HUES48 (cell line): ENCODE measurements at regions not wholly inside any gene's neighbourhood (a gene's known extent, or its start where the extent isn't known, plus 50 kb on each side); places are given as distances from the start of the nearest gene placed in this dataset.
"Not testable (repeated sequence)": the region's sequence is repeated elsewhere in the genome, so short reads cannot be mapped to it uniquely, and the experiment has no call there.

ENCODE experiments used
- H3K27ac ChIP-seq: one replicate; pipeline ENCODE4 v1.7.0; 2013; ENCODE audit warnings: low read depth, low read length, inconsistent platforms
- H3K27me3 ChIP-seq: 2 replicates; pipeline ENCODE4 v1.6.1; 2013; ENCODE audit warnings: mild to moderate bottlenecking, low read length; ENCODE audit not compliant: control insufficient read depth, insufficient read depth
- H3K36me3 ChIP-seq: 2 replicates; pipeline ENCODE4 v1.6.1; 2013; ENCODE audit warnings: low read length; ENCODE audit not compliant: control insufficient read depth, insufficient read depth
- H3K4me1 ChIP-seq: 2 replicates; pipeline ENCODE4 v1.6.1; 2013; ENCODE audit warnings: mild to moderate bottlenecking, low read length; ENCODE audit not compliant: control insufficient read depth, insufficient read depth
- H3K4me3 ChIP-seq: 2 replicates; pipeline ENCODE4 v1.5.1; 2013; ENCODE audit warnings: mild to moderate bottlenecking, low read depth, low read length
- H3K9ac ChIP-seq: 2 replicates; pipeline ENCODE4 v1.6.1; 2013; ENCODE audit warnings: mild to moderate bottlenecking, low read depth, low read length, moderate library complexity
- H3K9me3 ChIP-seq: 2 replicates; pipeline ENCODE4 v1.6.1; 2013; ENCODE audit warnings: low read length; ENCODE audit not compliant: control insufficient read depth, insufficient read depth

DNA sequence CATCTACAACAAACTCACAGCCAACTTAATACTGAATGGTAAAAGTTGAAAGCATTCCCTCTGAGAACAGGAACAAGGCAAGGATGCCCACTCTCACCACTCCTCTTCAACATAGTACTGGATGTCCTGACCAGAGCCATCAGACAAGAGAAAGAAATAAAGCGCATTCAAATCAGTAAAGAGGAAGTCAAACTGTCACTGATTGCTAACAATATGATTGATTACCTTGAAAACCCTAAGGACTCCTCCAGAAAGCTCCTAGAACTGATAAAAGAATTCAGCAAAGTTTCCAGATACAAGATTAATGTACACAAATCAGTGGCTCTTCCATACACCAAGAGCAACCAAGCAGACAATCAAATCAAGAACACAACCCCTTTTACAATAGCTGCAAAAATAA is 153.4 kb downstream of the LTN1 start:
- H3K27me3 ChIP-seq, H3K4me3 ChIP-seq, H3K4me1 ChIP-seq, H3K9me3 ChIP-seq, H3K27ac ChIP-seq, H3K9ac ChIP-seq, H3K36me3 ChIP-seq: not testable (repeated sequence)

DNA sequence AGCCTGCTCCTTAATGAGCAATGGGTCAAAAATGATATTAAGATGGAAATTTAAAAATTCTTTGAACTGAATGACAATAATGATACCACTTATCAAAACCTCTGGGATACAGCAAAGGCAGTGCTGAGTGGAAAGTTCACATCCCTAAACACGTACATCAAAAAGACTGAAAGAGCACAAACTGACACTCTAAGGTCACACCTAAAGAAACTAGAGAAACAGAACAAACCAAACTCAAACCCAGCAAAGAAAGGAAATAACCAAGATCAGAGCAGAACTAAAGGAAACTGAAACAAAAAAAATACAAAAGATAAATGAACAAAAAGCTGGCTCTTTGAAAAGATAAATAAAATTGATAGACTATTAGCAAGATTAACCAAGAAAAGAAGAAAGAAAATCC is 155.3 kb downstream of the LTN1 start:
- not testable (repeated sequence) for H3K27ac ChIP-seq, H3K4me3 ChIP-seq, H3K27me3 ChIP-seq, H3K4me1 ChIP-seq, H3K9me3 ChIP-seq, H3K36me3 ChIP-seq, H3K9ac ChIP-seq

DNA sequence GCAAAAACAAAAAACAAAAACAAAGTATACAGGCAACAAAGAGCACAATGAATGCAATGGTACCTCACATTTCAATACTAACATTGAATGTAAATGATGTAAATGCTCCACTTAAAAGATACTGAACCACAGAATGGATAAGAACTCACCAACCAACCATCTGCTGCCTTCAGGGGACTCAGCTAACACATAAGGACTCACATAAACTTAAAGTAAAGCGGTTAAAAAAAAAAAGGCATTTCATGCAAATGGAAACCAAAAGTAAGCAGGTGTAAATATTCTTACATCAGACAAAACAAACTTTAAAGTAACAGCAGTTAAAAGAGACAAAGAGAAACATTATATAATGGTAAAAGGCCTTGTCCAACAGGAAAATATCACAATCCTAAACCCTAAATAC is 156.1 kb downstream of the LTN1 start:
- H3K9ac ChIP-seq, H3K27me3 ChIP-seq, H3K4me1 ChIP-seq, H3K4me3 ChIP-seq, H3K36me3 ChIP-seq, H3K9me3 ChIP-seq, H3K27ac ChIP-seq: not testable (repeated sequence)

DNA sequence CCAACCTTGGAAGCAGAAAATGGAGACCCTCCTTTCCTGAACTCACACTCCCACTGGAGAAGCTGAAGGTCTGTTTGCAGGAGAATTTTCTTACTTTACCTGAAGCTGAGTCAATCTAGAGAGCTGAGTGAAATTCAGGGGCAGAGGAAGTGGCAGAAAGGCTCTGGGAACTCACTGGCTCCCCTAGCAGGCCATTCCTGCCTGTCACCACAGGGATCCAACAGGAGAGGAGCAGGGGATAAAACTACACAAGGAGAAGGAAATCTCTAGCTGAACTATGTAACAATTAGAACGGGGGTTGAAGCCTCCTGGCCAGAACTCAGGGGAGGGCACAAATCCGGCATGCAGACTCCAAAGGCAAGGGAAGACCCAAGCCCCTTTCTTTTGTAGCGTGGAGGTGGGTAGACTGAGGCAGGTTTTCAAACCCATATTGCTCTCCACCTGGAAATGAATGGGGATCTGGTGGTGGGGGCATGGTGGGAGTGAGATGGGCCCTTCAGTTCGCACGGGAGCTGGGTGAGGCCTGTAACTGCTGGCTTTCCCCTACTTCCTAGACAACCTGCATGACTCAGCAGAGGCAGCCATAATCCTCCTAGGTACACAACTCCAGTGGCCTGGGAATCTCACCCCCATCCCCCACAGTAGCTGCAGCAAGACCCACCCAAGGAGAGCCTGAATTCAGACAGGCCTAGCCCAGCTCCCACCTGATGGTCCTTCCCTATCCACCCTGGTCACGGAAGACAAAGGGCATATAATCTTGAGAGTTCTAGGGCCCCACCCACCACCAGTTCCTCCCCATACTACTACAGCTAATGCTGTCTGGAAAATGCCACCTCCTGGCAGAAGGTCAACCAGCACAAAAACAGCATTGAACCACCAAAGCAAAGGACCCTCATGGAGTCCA is 158.1 kb downstream of the LTN1 start:
- 0 out of 2 replicates have a peak, but pooled peaks cover 4% of the 10 kb centered on the region for H3K4me1 ChIP-seq
- H3K36me3 ChIP-seq, result no peaks in the 10 kb centered on the region
- H3K9ac ChIP-seq, result no peak overlapping the region
- no peak overlapping the region for H3K4me3 ChIP-seq
- H3K9me3 ChIP-seq, result no peaks in the 10 kb centered on the region
- H3K27ac ChIP-seq, result no peak overlapping the region
- H3K27me3 ChIP-seq, result no peaks in the 10 kb centered on the region

DNA sequence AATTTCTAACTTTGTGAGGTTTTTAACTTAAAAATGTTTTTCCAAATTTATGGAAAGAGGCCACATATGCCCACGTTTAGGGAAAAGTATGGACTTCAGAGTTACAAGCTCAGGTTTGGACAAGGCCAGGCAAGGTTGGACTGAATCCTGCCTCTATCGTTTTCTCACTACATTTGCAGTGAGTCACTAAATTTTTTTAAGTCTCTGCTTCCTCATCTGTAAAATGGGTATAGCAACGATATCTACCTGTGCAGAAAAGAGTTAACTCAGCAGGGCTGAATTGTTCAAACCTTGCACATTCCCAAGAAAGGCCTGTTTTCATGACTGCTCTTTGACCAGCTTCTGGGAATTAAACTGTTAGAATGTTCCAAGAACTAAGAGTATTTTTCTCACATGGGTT is 159.1 kb downstream of the LTN1 start:
- H3K27ac ChIP-seq, result no peak overlapping the region
- no peak overlapping the region for H3K9ac ChIP-seq
- H3K4me3 ChIP-seq, result no peak overlapping the region
- H3K27me3 ChIP-seq, result no peaks in the 10 kb centered on the region
- no peaks in the 10 kb centered on the region for H3K36me3 ChIP-seq
- 0 out of 2 replicates have a peak, but pooled peaks cover 4% of the 10 kb centered on the region for H3K4me1 ChIP-seq
- H3K9me3 ChIP-seq, result no peaks in the 10 kb centered on the region

DNA sequence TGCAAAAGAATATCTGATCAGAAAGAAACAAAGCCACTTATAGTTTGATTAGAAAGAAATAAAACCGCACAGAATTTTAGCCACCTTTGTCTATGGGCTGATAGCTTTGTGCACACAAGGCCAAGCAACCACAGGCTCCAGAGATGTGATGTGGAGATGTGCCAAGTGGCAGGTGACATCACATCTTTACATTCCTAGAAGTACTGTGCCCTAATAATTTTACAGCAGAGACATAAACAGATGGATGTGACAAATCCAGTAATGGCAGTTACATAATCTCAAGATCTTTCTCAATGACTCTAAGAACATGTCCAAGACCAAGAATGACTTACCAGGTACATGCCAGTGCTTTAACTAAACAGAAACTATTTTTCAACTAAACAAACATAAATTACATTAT is 159.5 kb downstream of the LTN1 start:
- H3K4me3 ChIP-seq, result no peak overlapping the region
- H3K9ac ChIP-seq, result no peak overlapping the region
- H3K4me1 ChIP-seq, result 0 out of 2 replicates have a peak, but pooled peaks cover 4% of the 10 kb centered on the region
- no peaks in the 10 kb centered on the region for H3K9me3 ChIP-seq
- no peaks in the 10 kb centered on the region for H3K27me3 ChIP-seq
- H3K27ac ChIP-seq, result no peak overlapping the region
- H3K36me3 ChIP-seq, result no peaks in the 10 kb centered on the region

DNA sequence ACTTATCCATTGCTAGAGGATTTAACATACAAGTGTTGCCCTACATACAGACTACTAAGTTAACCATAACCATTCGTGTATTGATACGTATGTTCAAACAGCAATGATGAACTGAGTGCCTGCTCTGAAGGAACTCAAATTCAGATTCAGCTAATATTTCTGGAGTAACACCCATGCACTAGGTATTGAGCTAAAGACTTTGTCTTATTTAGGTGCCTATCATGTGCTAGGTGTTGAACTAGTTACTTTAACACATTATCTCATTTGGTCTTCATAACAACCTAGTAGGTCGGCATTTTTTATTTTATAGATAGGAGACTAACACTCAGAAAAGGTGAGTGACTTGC is 160.0 kb downstream of the LTN1 start:
- no peak overlapping the region for H3K4me3 ChIP-seq
- no peak overlapping the region for H3K9ac ChIP-seq
- H3K9me3 ChIP-seq, result no peaks in the 10 kb centered on the region
- no peaks in the 10 kb centered on the region for H3K27me3 ChIP-seq
- H3K36me3 ChIP-seq, result no peaks in the 10 kb centered on the region
- no peak overlapping the region for H3K27ac ChIP-seq
- H3K4me1 ChIP-seq, result 0 out of 2 replicates have a peak, but pooled peaks cover 4% of the 10 kb centered on the region

DNA sequence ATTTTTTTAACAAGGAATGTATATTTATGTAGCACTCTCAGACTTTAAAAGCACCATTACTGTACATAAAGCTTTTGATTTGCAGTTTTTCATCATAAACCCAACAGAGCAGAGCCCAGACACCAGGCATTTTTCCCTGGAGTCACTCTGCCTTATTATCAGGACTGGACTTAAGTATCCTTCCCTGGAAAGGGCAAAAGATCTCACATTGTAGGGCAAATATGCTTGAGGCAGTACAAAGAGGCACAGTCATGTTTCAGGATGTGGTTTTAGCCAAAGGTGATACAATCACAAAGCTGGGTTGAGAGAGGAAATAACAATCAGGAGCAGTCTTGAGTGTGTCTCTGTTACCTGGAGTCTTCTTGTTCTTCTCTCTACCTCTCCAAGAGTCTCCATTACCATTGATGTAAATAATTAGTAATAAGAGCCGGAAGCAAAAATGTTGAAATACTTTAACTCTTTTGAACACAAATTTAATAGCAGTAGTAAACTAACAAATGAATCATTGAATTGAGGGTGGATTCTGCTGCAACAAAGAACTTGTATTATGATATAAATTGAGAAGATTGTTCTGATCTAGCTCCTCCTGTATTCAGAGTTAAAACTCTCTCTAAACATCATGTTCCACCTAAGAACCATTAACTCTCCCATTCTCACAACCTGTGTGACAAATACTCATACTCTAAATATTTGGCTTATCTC is 160.5 kb downstream of the LTN1 start:
- no peak overlapping the region for H3K4me3 ChIP-seq
- no peak overlapping the region for H3K27ac ChIP-seq
- no peak overlapping the region for H3K9ac ChIP-seq
- H3K27me3 ChIP-seq, result no peaks in the 10 kb centered on the region
- H3K9me3 ChIP-seq, result no peaks in the 10 kb centered on the region
- H3K36me3 ChIP-seq, result no peaks in the 10 kb centered on the region
- H3K4me1 ChIP-seq, result 0 out of 2 replicates have a peak, but pooled peaks cover 4% of the 10 kb centered on the region

DNA sequence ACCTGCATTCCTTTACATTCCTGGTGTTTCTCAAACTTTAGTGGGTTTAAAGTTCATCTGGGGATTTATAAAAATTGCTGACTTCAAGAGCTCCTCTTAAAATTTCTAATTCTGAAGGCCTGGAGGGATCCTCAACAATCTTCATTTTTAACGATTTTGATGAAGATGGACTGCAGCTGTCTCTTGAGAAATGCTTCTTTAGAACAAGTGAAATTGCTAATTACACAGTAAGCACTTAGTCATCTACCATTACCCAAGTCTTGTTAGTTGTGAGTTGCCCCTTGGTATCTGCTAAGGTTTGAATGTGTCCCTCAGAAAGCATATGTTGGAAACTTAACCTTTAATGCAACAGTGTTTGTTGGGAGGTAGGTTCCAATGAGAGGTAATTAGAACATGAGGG is 163.7 kb downstream of the LTN1 start:
- Histone ChIP-seq H3K27ac (no peak overlapping the region), H3K4me3 (no peak overlapping the region), H3K9ac (no peak overlapping the region), H3K27me3 (no peaks in the 10 kb centered on the region), H3K9me3 (no peaks in the 10 kb centered on the region), H3K4me1 (no peaks in the 10 kb centered on the region), H3K36me3 (no peaks in the 10 kb centered on the region)

DNA sequence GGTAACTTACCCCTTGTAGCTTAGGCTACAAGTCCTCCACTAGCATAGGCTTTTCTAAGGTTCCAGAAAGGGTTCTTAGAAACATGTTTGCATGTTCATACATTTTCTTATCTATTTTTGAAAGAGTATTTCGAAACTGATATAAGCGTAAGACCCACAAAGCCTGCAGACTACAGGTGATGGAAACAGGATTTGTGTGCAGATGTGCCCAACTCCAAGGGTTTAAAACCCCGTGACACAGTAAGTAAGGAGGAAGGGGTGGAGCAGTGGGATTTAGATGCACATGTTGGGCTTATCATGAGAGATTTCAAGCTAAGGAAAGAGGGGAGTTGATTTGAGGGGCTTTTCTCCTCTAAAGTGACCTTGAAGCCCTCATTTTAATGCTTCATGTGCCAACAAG is 164.7 kb downstream of the LTN1 start:
- Histone ChIP-seq H3K4me3 (no peak overlapping the region), H3K36me3 (no peaks in the 10 kb centered on the region), H3K27me3 (no peaks in the 10 kb centered on the region), H3K9ac (no peak overlapping the region), H3K27ac (no peak overlapping the region), H3K9me3 (no peaks in the 10 kb centered on the region), H3K4me1 (no peaks in the 10 kb centered on the region)

DNA sequence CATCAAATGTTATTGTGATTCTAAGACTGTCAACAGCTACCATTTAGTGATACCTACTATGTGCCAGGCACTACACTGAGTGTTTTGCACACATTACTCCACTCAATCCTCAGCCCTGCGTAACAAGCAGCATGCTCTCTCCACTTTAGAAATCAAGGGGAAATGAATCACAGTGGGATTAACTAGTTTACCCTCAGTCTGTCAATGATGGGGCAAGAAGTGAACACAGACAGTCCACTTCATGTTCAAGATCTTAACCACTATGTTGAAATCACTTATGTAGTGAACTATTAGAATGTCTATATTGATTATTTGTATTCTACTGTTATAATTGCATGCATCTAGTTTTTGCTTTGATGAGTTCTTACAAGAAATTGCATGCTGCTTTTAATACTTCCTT is 165.3 kb downstream of the LTN1 start:
- no peak overlapping the region for H3K27ac ChIP-seq
- H3K9ac ChIP-seq, result no peak overlapping the region
- H3K9me3 ChIP-seq, result no peaks in the 10 kb centered on the region
- H3K4me3 ChIP-seq, result no peak overlapping the region
- H3K4me1 ChIP-seq, result no peaks in the 10 kb centered on the region
- no peaks in the 10 kb centered on the region for H3K27me3 ChIP-seq
- H3K36me3 ChIP-seq, result no peaks in the 10 kb centered on the region
